H1 (cell line): ENCODE measurements at regions not wholly inside any gene's neighbourhood (a gene's known extent, or its start where the extent isn't known, plus 50 kb on each side); places are given as distances from the start of the nearest gene placed in this dataset.

ENCODE experiments used
- ATF2 ChIP-seq: IDR thresholded peaks from 2 replicates; pipeline ENCODE4 v1.6.1; 2012; ENCODE audit warnings: low read length, inconsistent platforms
- CREB1 ChIP-seq: IDR thresholded peaks from 2 replicates; pipeline ENCODE4 v1.6.1; 2012; ENCODE audit warnings: inconsistent platforms
- CTCF ChIP-seq, 3 experiments: IDR thresholded peaks; 1 replicate in 2 of 3; 2 replicates in 1 of 3; pipeline versions ENCODE4 v1.5.1 to v1.6.1; 2011; ENCODE audit warnings: low read length in 3 of 3, mild to moderate bottlenecking in 3 of 3, inconsistent platforms in 2 of 3, low read depth in 1 of 3, moderate library complexity in 1 of 3; ENCODE audit not compliant: insufficient read depth in 1 of 3; ENCODE audit errors: control extremely low read depth in 1 of 3
- EZH2 ChIP-seq: fragments of 200-600 bp; sonication (generic); IDR thresholded peaks from 2 replicates; pipeline ENCODE4 v1.7.1; 2012; ENCODE audit warnings: low read depth, mild to moderate bottlenecking, moderate library complexity, low read length, inconsistent platforms; ENCODE audit not compliant: severe bottlenecking
- GABPA ChIP-seq: IDR thresholded peaks from 2 replicates; pipeline ENCODE4 v1.6.1; 2011; ENCODE audit warnings: mild to moderate bottlenecking, low read length, moderate library complexity, borderline replicate concordance; ENCODE audit not compliant: insufficient read depth
- HDAC2 ChIP-seq, 2 experiments: fragments of 300-600 bp in 1 of 2; sonication (generic) in 1 of 2; IDR thresholded peaks; 2 replicates each; pipeline ENCODE4 v1.6.1; 2011 to 2012; ENCODE audit warnings: low read depth in 2 of 2, low read length in 2 of 2, mild to moderate bottlenecking in 2 of 2, moderate library complexity in 2 of 2, borderline replicate concordance in 1 of 2, inconsistent platforms in 1 of 2
- JUND ChIP-seq: IDR thresholded peaks from 2 replicates; pipeline ENCODE4 v1.6.1; 2011; ENCODE audit warnings: mild to moderate bottlenecking, improper control_type of control experiment, low read length
- KDM1A ChIP-seq: fragments of 200-600, 300-600 bp; sonication (generic); IDR thresholded peaks from 2 replicates; pipeline ENCODE4 v1.7.1; 2016; ENCODE audit warnings: mild to moderate bottlenecking, low read length, borderline replicate concordance
- NRF1 ChIP-seq: IDR thresholded peaks from 2 replicates; pipeline ENCODE4 v1.6.1; 2011; ENCODE audit warnings: mild to moderate bottlenecking, low read depth, low read length, improper control_type of control experiment
- POLR2A ChIP-seq, 2 experiments: IDR thresholded peaks; 1 replicate in 1 of 2; 2 replicates in 1 of 2; pipeline ENCODE4 v1.6.1; 2011; ENCODE audit warnings: low read depth in 2 of 2, low read length in 2 of 2, mild to moderate bottlenecking in 2 of 2; ENCODE audit errors: control extremely low read depth in 1 of 2
- RXRA ChIP-seq: IDR thresholded peaks from 2 replicates; pipeline ENCODE4 v1.6.1; 2011; ENCODE audit warnings: low read depth, mild to moderate bottlenecking, low read length, moderate library complexity; ENCODE audit not compliant: insufficient read depth
- SIRT6 ChIP-seq: IDR thresholded peaks from one replicate; pipeline ENCODE4 v1.7.1; 2012; ENCODE audit warnings: low read length, inconsistent platforms
- TCF12 ChIP-seq: IDR thresholded peaks from 2 replicates; pipeline ENCODE4 v1.6.1; 2011; ENCODE audit warnings: low read depth, mild to moderate bottlenecking, low read length
- TEAD4 ChIP-seq: IDR thresholded peaks from 2 replicates; pipeline ENCODE4 v1.6.1; 2012; ENCODE audit warnings: low read depth, low read length, inconsistent platforms, mixed read lengths

GRCh38 chr9:24385077-24385476 lies 160.6 kb downstream of the IZUMO3 start:
- TF ChIP-seq NRF1 = no peak
- TF ChIP-seq TEAD4 = no peak
- TF ChIP-seq GABPA = no peak
- no peak for TF ChIP-seq CTCF (IDR thresholded peaks at IDR 0.05; ENCODE audit: control extremely low read depth in 1 of 3, insufficient read depth in 1 of 3, low read depth in 1 of 3, low read length in 3 of 3)
- TF ChIP-seq EZH2 = no peak
- no peak for TF ChIP-seq JUND
- no peak for TF ChIP-seq ATF2
- TF ChIP-seq POLR2A (IDR thresholded peaks at IDR 0.05; ENCODE audit: control extremely low read depth in 1 of 2, low read depth in 2 of 2, low read length in 2 of 2) = no peak
- no peak for TF ChIP-seq CREB1
- TF ChIP-seq HDAC2 (IDR thresholded peaks at IDR 0.05; ENCODE audit: borderline replicate concordance in 1 of 2, low read depth in 2 of 2, low read length in 2 of 2) = no peak
- TF ChIP-seq TCF12 = no peak
- no peak for TF ChIP-seq RXRA
- no peak for TF ChIP-seq KDM1A
- TF ChIP-seq SIRT6 = no peak
